Smooth muscle cell (in vitro differentiated cells): ENCODE measurements at regions not wholly inside any gene's neighbourhood (a gene's known extent, or its start where the extent isn't known, plus 50 kb on each side); places are given as distances from the start of the nearest gene placed in this dataset.

ENCODE experiments used
- DNase-seq: peaks from one replicate; lab custom pipeline; 2025; ENCODE audit not compliant: unreplicated experiment; lab: John Stamatoyannopoulos, UW
- H2AFZ ChIP-seq: fragments of 200-600 bp; sonication (generic); 2 replicates; pipeline ENCODE4 v1.6.0; 2016; ENCODE audit warnings: antibody characterized with exemption, low read depth, mild to moderate bottlenecking
- H3F3A ChIP-seq: fragments of 200-600 bp; sonication (generic); 2 replicates; pipeline ENCODE4 v1.6.0; 2017; ENCODE audit warnings: antibody characterized with exemption, low read depth
- H3K27ac ChIP-seq: fragments of 200-600 bp; sonication (generic); 2 replicates; pipeline ENCODE4 v1.5.1; 2016; ENCODE audit warnings: low read depth, mild to moderate bottlenecking
- H3K27me3 ChIP-seq: fragments of 200-600 bp; sonication (generic); 2 replicates; pipeline ENCODE4 v1.6.1; 2016; ENCODE audit warnings: low read depth, mild to moderate bottlenecking
- H3K36me3 ChIP-seq: fragments of 200-600 bp; sonication (generic); 2 replicates; pipeline ENCODE4 v1.5.1; 2016; ENCODE audit warnings: low read depth
- H3K4me1 ChIP-seq: fragments of 200-600 bp; sonication (generic); 2 replicates; pipeline ENCODE4 v1.5.1; 2016; ENCODE audit warnings: low read depth
- H3K4me2 ChIP-seq: fragments of 200-600 bp; sonication (generic); 2 replicates; pipeline ENCODE4 v1.6.0; 2016; ENCODE audit warnings: mild to moderate bottlenecking
- H3K4me3 ChIP-seq: fragments of 200-600 bp; sonication (generic); 2 replicates; pipeline ENCODE4 v1.5.1; 2016; ENCODE audit warnings: mild to moderate bottlenecking
- H3K79me2 ChIP-seq: fragments of 200-600 bp; sonication (generic); 2 replicates; pipeline ENCODE4 v1.6.0; 2016; ENCODE audit warnings: low read depth, mild to moderate bottlenecking
- H3K9ac ChIP-seq: fragments of 200-600 bp; sonication (generic); 2 replicates; pipeline ENCODE4 v1.6.0; 2016; ENCODE audit warnings: low read depth
- H3K9me3 ChIP-seq: fragments of 200-600 bp; sonication (generic); replicated peaks from 2 replicates; pipeline ENCODE4 v1.5.1; 2016; ENCODE audit warnings: low read depth
- H4K20me1 ChIP-seq: fragments of 200-600 bp; sonication (generic); 2 replicates; pipeline ENCODE4 v1.6.0; 2016; ENCODE audit warnings: low read depth
- CTCF ChIP-seq: fragments of 200-600 bp; sonication (generic); IDR thresholded peaks from 2 replicates; pipeline ENCODE4 v1.5.1; 2017; ENCODE audit warnings: borderline replicate concordance, mild to moderate bottlenecking, antibody characterized with exemption; ENCODE audit not compliant: insufficient read depth, poor library complexity, severe bottlenecking
- WGBS: methylation state at CpG from one replicate; pipeline ENCODE4 v1.1.7; 2016; ENCODE audit warnings: low lambda C conversion rate; 5-methylcytosine and 5-hydroxymethylcytosine counted together

- no peak for TF ChIP-seq CTCF
- no peak for DNase-seq
These were observed 173.2 kb upstream of the STAC start for GRCh38 chr3:36206956-36207580.

GRCh38 chr3:36210840-36211651 is 169.3 kb upstream of the STAC start:
- no peak overlapping the region for H2AFZ ChIP-seq
- no peak overlapping the region for H3K4me3 ChIP-seq
- no peak for TF ChIP-seq CTCF
- H3K4me1 ChIP-seq, result no peaks in the 10 kb centered on the region
- H3K27ac ChIP-seq, result no peak overlapping the region
- H3K79me2 ChIP-seq, result no peaks in the 10 kb centered on the region
- no peak for DNase-seq
- no peak overlapping the region for H3K9ac ChIP-seq
- whole genome bisulfite sequencing, result 91% methylated on average over 3 of the region's 3 CpGs
- no peaks in the 10 kb centered on the region for H3K36me3 ChIP-seq
- H3K4me2 ChIP-seq, result no peak overlapping the region
- peaks cover 40% of the 10 kb centered on the region for H3K27me3 ChIP-seq
- H3K9me3 ChIP-seq, result no peaks in the 10 kb centered on the region
- H3F3A ChIP-seq, result no peaks in the 10 kb centered on the region
- no peaks in the 10 kb centered on the region for H4K20me1 ChIP-seq

More at GRCh38 chr3:36206956-36207580, 173.2 kb upstream of the STAC start:
- H4K20me1 ChIP-seq, result no peaks in the 10 kb centered on the region
- no peaks in the 10 kb centered on the region for H3K36me3 ChIP-seq
- WGBS, result 48% methylated on average over 4 of the region's 4 CpGs
- H3F3A ChIP-seq, result no peaks in the 10 kb centered on the region
- no peak overlapping the region for H3K9ac ChIP-seq
- no peak overlapping the region for H2AFZ ChIP-seq
- no peaks in the 10 kb centered on the region for H3K9me3 ChIP-seq
- H3K4me2 ChIP-seq, result no peak overlapping the region
- no peak overlapping the region for H3K27ac ChIP-seq
- peaks cover 58% of the 10 kb centered on the region for H3K27me3 ChIP-seq
- H3K79me2 ChIP-seq, result no peaks in the 10 kb centered on the region
- no peaks in the 10 kb centered on the region for H3K4me1 ChIP-seq
- no peak overlapping the region for H3K4me3 ChIP-seq

GRCh38 chr3:36211652-36211999 is 168.7 kb upstream of the STAC start:
- H3K9ac ChIP-seq, result no peak overlapping the region
- no peak overlapping the region for H3K4me2 ChIP-seq
- H3K9me3 ChIP-seq, result no peaks in the 10 kb centered on the region
- H2AFZ ChIP-seq, result no peak overlapping the region
- no peaks in the 10 kb centered on the region for H4K20me1 ChIP-seq
- no peaks in the 10 kb centered on the region for H3K36me3 ChIP-seq
- no peak overlapping the region for H3K4me3 ChIP-seq
- H3K27ac ChIP-seq, result no peak overlapping the region
- DNase-seq, result no peak
- no peaks in the 10 kb centered on the region for H3K79me2 ChIP-seq
- H3K4me1 ChIP-seq, result no peaks in the 10 kb centered on the region
- no peak for TF ChIP-seq CTCF
- peaks cover 34% of the 10 kb centered on the region for H3K27me3 ChIP-seq
- no peaks in the 10 kb centered on the region for H3F3A ChIP-seq
